AG04450 (cell line): ENCODE measurements at regions not wholly inside any gene's neighbourhood (a gene's known extent, or its start where the extent isn't known, plus 50 kb on each side); places are given as distances from the start of the nearest gene placed in this dataset.

Experiments used
- CTCF ChIA-PET: fragments of 300-600, 350-600 bp; formaldehyde crosslinking; extraction: SDS; loops from one replicate; lab custom pipeline; 2022; ENCODE audit warnings: antibody characterized with exemption, inconsistent platforms; lab: Charles Lee
- POLR2A ChIA-PET: fragments of 350-600 bp; formaldehyde crosslinking; extraction: SDS; loops from one replicate; lab custom pipeline; 2021; ENCODE audit warnings: antibody characterized with exemption, inconsistent platforms; lab: Yijun Ruan, JAX
- DNase-seq: peaks from one replicate; pipeline ENCODE4 v3.0.0-alpha.2; 2011; ENCODE audit warnings: low read depth, low spot score
- H3K27ac ChIP-seq: one replicate; pipeline ENCODE4 v1.5.1; 2012; ENCODE audit warnings: low read depth, low read length, control low read depth
- H3K27me3 ChIP-seq: one replicate; pipeline ENCODE4 v1.6.0; 2012; ENCODE audit warnings: low read length; ENCODE audit not compliant: control insufficient read depth, insufficient read depth
- H3K4me3 ChIP-seq: 2 replicates; pipeline ENCODE4 v1.5.1; 2011; ENCODE audit warnings: mild to moderate bottlenecking, low read depth, low read length, control low read depth
- H3K9me3 ChIP-seq: 2 replicates; pipeline ENCODE4 v1.5.1; 2012; ENCODE audit warnings: low read length; ENCODE audit not compliant: control insufficient read depth, insufficient read depth
- CTCF ChIP-seq: IDR thresholded peaks from 2 replicates; pipeline ENCODE4 v1.5.1; 2011; ENCODE audit warnings: low read depth, low read length, control low read depth, inconsistent platforms

- ChIA-PET CTCF (no interaction called here), POLR2A (no interaction called here)
- Histone ChIP-seq H3K4me3 (no peak overlapping the region), H3K27ac (no peak overlapping the region), H3K27me3 (no peaks in the 10 kb centered on the region), H3K9me3 (no peaks in the 10 kb centered on the region)
- no peak for TF ChIP-seq CTCF
- DNase-seq, result peak; percentile 16
Measured at GRCh38 chr4:33063241-33063640, 2343.1 kb downstream of the PCDH7 start.

GRCh38 chr4:33064238-33064637, 2344.1 kb downstream of the PCDH7 start:
- no peak overlapping the region for H3K4me3 ChIP-seq
- POLR2A ChIA-PET, result interaction anchor here (0.6 kb wide), 1 partner anchor 11 kb away, joined by 3 read pairs; no protein-coding TSS in a partner anchor

GRCh38 chr4:33065749-33066148, 2345.6 kb downstream of the PCDH7 start:
- Histone ChIP-seq H3K27me3 (no peaks in the 10 kb centered on the region), H3K4me3 (no peak overlapping the region), H3K27ac (no peak overlapping the region), H3K9me3 (no peaks in the 10 kb centered on the region)
- ChIA-PET CTCF (no interaction called here), POLR2A (no interaction called here)
- TF ChIP-seq CTCF, result no peak
- no peak for DNase-seq

More at GRCh38 chr4:33064238-33064637, 2344.1 kb downstream of the PCDH7 start:
- no peak for TF ChIP-seq CTCF
- no peaks in the 10 kb centered on the region for H3K27me3 ChIP-seq
- no peak for DNase-seq
- CTCF ChIA-PET, result no interaction called here
- H3K9me3 ChIP-seq, result no peaks in the 10 kb centered on the region
- no peak overlapping the region for H3K27ac ChIP-seq

- Histone ChIP-seq H3K9me3 (no peaks in the 10 kb centered on the region), H3K27me3 (no peaks in the 10 kb centered on the region), H3K4me3 (no peak overlapping the region), H3K27ac (no peak overlapping the region)
- no peak for TF ChIP-seq CTCF
- ChIA-PET POLR2A (no interaction called here), CTCF (no interaction called here)
- DNase-seq, result no peak
Measured at GRCh38 chr4:33067221-33067620, 2347.1 kb downstream of the PCDH7 start.

GRCh38 chr4:33068539-33068938, 2348.4 kb downstream of the PCDH7 start:
- TF ChIP-seq CTCF, result no peak
- DNase-seq, result no peak
- Histone ChIP-seq H3K27me3 (no peaks in the 10 kb centered on the region), H3K4me3 (no peak overlapping the region), H3K27ac (no peak overlapping the region), H3K9me3 (no peaks in the 10 kb centered on the region)
- POLR2A ChIA-PET, result no interaction called here
- CTCF ChIA-PET, result no interaction called here
